ENCODE measurements at regions not wholly inside any gene's neighbourhood (a gene's known extent, or its start where the extent isn't known, plus 50 kb on each side); places are given as distances from the start of the nearest gene placed in this dataset.

DNA sequence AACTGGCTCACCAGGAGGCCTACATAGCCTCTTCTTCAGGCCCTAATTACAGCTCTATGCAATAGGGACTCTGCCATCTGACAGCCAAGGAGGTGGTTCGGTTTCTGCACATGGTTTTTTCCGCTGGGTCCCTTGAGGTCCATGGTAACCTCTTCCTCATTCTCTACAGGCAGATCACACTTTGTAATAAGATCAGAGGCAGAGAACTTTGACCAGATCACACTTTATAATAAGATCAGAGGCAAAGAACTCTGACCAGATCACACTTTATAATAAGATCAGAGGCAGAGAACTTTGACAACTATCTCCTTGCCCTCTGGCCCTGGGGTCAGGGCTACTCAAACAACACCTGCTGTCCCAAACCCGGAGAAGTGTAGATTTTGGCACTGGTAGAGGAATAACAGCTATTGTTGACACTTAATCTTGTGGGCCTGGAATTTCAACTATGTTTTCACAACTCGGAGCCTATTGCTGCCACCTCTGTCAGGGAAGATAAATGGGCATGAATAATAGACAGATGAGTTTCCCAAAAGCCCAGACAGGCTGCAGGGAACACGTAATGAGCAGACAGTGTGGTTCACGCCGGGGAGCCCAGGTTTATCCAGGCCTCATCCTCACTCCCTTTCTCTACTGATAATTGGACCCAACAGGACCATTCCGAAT is 246.1 kb downstream of the UQCRFS1 start:
- no peak overlapping the region for H2AFZ ChIP-seq (ENCODE audit: low read depth, low read length)
- H3K4me3 ChIP-seq (ENCODE audit: low read length): no peak overlapping the region
- no peaks in the 10 kb centered on the region for H3K9me3 ChIP-seq (ENCODE audit: low read length)
- H3K27me3 ChIP-seq (ENCODE audit: insufficient read depth, low read length): no peaks in the 10 kb centered on the region
- H3K36me3 ChIP-seq (ENCODE audit: insufficient read depth, low read length): no peaks in the 10 kb centered on the region
- H3K4me1 ChIP-seq (ENCODE audit: insufficient read depth, low read length): no peaks in the 10 kb centered on the region

DNA sequence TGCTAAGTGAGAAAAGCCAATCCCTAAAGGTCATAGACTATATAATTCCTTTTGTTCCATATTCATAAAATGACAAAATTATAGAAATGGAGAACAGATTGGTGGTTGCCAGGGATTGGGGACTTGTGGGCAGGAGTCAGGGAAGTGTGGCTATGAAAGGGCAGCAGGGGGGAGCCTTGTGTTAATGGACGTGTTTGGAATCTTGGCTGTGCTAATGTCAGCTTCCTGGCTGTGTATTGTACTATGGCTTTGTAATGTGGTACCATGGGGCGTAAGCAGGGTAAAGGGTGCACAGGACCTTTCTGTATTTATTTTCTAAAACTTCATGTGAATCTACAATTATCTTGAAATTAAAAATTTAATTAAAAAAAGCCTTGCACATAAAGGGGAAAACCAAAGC is 248.5 kb downstream of the UQCRFS1 start:
- Histone ChIP-seq H3K36me3 (ENCODE audit: insufficient read depth, low read length) (no peaks in the 10 kb centered on the region), H3K4me1 (ENCODE audit: insufficient read depth, low read length) (no peaks in the 10 kb centered on the region), H3K27me3 (ENCODE audit: insufficient read depth, low read length) (no peaks in the 10 kb centered on the region), H3K9me3 (ENCODE audit: low read length) (no peaks in the 10 kb centered on the region), H2AFZ (ENCODE audit: low read depth, low read length) (no peak overlapping the region), H3K4me3 (ENCODE audit: low read length) (no peak overlapping the region)

DNA sequence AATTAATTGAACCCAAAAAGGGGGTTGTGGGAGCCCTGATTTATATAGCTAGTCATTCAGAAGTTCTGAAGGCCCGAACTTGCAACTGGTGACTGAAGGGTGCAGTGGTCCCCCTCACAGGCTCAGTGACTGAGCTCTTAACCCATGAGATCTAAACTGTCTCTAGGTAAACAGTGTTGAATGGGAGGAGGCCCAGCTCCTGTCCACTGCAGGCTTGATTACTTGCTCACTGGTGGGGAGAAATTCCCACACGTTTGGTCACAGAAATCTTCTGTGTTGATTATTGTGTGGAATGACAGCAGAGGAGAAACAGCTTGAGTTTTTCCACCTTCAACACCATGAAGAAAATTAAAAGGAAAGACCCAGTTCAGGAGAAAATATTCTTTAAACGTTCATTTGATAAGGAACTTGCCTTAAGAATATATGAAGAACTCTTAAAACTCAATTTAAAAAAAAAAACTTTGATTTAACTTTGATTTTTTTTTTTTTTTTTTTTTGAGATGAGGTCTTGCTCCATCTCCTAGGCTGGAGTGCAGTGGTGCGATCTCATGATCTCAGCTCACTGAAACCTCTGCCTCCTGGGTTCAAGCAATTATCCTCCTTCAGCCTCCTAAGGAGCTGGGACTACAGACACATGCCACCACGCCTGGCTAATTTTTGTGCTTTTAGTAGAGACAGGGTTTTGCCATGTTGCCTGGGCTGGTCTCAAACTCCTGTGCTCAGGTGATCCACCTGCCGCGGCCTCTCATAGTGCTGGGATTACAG is 249.3 kb downstream of the UQCRFS1 start:
- no peak overlapping the region for H3K4me3 ChIP-seq (ENCODE audit: low read length)
- no peaks in the 10 kb centered on the region for H3K36me3 ChIP-seq (ENCODE audit: insufficient read depth, low read length)
- no peak overlapping the region for H2AFZ ChIP-seq (ENCODE audit: low read depth, low read length)
- no peaks in the 10 kb centered on the region for H3K4me1 ChIP-seq (ENCODE audit: insufficient read depth, low read length)
- H3K9me3 ChIP-seq (ENCODE audit: low read length): no peaks in the 10 kb centered on the region
- no peaks in the 10 kb centered on the region for H3K27me3 ChIP-seq (ENCODE audit: insufficient read depth, low read length)

DNA sequence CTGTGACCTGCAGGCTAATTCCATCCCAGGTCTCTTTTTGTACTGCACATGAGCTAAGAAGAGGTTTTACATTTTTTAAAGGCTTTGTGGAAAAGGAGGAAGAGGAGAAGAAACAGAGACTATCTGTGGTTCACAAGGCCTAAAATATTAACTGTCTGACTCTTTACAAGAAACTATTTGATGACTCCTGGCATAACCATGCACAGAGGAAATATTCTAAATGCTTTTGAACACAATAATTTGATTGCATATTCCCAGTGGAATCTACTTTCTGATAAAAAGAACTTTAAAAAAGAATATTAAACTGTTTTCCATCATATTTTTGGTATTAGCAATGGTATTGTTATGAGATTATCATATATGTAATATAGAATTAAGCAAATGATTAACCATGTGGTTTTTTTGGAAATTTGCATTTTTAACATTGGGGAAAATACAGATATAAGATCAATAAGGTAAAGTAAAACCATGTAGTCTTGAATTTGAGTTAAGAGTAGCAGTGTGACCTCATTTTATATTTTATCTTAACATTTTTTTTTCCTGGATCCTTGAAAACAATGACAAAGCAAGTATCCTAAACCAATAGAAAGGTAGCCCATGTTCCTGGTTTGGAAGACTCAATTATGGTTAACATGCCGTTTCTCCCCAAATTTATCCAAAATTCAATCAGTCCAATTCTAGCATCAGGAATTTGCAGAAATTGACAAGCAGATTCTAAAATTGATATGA is 251.0 kb downstream of the UQCRFS1 start:
- Histone ChIP-seq H3K27me3 (ENCODE audit: insufficient read depth, low read length) (no peaks in the 10 kb centered on the region), H3K36me3 (ENCODE audit: insufficient read depth, low read length) (no peaks in the 10 kb centered on the region), H2AFZ (ENCODE audit: low read depth, low read length) (no peak overlapping the region), H3K4me3 (ENCODE audit: low read length) (no peak overlapping the region), H3K4me1 (ENCODE audit: insufficient read depth, low read length) (no peaks in the 10 kb centered on the region), H3K9me3 (ENCODE audit: low read length) (no peaks in the 10 kb centered on the region)

GRCh38 chr19:28960986-28961705 is 251.8 kb downstream of the UQCRFS1 start:
- Histone ChIP-seq H3K4me3 (ENCODE audit: low read length) (no peak overlapping the region), H3K36me3 (ENCODE audit: insufficient read depth, low read length) (no peaks in the 10 kb centered on the region), H3K27me3 (ENCODE audit: insufficient read depth, low read length) (no peaks in the 10 kb centered on the region)

DNA sequence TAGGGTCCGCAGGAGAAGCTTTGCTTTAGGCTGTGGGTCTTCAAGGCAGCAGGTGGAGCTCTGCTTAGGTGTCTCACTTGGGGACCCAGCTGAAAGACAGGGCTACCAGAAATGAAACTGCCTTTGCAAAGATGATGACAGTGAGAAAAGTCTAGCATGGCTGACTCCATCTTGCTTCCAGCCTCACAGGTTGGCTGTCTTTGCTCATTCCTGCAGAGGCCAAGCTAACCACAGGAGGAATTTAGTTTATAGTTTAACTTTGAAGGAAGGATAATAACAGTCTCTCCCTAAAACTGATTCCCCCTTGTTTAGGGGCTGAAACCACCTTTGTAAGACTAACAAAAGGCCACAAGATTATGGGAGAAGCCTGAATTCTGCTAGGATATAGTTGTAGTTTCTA is 252.4 kb downstream of the UQCRFS1 start:
- H2AFZ ChIP-seq (ENCODE audit: low read depth, low read length): no peak overlapping the region
- H3K4me3 ChIP-seq (ENCODE audit: low read length): no peak overlapping the region
- H3K4me1 ChIP-seq (ENCODE audit: insufficient read depth, low read length): no peaks in the 10 kb centered on the region
- no peaks in the 10 kb centered on the region for H3K9me3 ChIP-seq (ENCODE audit: low read length)
- no peaks in the 10 kb centered on the region for H3K27me3 ChIP-seq (ENCODE audit: insufficient read depth, low read length)
- no peaks in the 10 kb centered on the region for H3K36me3 ChIP-seq (ENCODE audit: insufficient read depth, low read length)

More at GRCh38 chr19:28960986-28961705, 251.8 kb downstream of the UQCRFS1 start:
- Histone ChIP-seq H3K4me1 (ENCODE audit: insufficient read depth, low read length) (no peaks in the 10 kb centered on the region), H2AFZ (ENCODE audit: low read depth, low read length) (no peak overlapping the region), H3K9me3 (ENCODE audit: low read length) (no peaks in the 10 kb centered on the region)

GRCh38 chr19:28956961-28957360 is 256.0 kb downstream of the UQCRFS1 start:
- no peaks in the 10 kb centered on the region for H3K9me3 ChIP-seq (ENCODE audit: low read length)
- no peaks in the 10 kb centered on the region for H3K36me3 ChIP-seq (ENCODE audit: insufficient read depth, low read length)
- H2AFZ ChIP-seq (ENCODE audit: low read depth, low read length): no peak overlapping the region
- no peaks in the 10 kb centered on the region for H3K4me1 ChIP-seq (ENCODE audit: insufficient read depth, low read length)
- H3K4me3 ChIP-seq (ENCODE audit: low read length): no peak overlapping the region
- H3K27me3 ChIP-seq (ENCODE audit: insufficient read depth, low read length): no peaks in the 10 kb centered on the region

DNA sequence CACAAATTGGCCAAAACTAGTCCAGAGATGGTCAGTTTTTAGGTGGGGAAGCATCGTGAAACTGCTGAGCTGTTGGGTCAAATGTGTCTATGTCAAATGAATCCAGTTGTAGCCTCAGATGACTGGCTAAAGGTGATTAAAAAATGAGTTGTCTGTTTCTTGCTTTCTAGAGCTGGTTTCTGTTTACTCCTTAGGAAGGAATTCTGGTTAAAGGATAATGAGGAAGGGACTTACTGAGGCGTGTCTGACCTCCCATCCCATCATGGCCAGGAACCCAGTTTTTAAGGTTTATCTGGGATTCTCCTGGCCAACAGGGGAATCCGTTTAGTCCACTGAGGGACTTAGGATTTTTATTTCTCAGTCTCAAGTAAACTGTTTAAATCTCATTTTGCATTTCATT is 256.5 kb downstream of the UQCRFS1 start:
- no peaks in the 10 kb centered on the region for H3K27me3 ChIP-seq (ENCODE audit: insufficient read depth, low read length)
- no peak overlapping the region for H2AFZ ChIP-seq (ENCODE audit: low read depth, low read length)
- no peaks in the 10 kb centered on the region for H3K4me1 ChIP-seq (ENCODE audit: insufficient read depth, low read length)
- H3K9me3 ChIP-seq (ENCODE audit: low read length): no peaks in the 10 kb centered on the region
- no peak overlapping the region for H3K4me3 ChIP-seq (ENCODE audit: low read length)
- no peaks in the 10 kb centered on the region for H3K36me3 ChIP-seq (ENCODE audit: insufficient read depth, low read length)

DNA sequence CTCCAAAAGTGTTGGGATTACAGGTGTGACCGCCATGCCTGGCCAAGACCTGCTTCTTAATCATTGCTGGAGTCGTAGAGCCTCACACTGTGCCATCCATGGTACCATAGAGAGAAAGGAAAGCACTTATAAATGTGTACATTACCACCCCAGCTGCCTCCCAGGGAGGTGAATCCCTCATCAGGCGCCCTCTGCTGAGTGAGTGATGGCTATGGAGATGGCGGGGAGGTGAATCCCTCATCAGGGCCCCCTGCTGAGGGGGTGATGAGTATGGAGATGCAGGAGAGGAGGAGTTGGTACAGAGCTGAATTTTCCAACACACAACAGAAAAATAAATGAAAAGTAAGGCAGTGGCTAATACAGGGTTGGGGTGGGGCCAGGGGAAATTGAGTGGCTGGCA is 263.4 kb downstream of the UQCRFS1 start:
- Histone ChIP-seq H3K4me1 (ENCODE audit: insufficient read depth, low read length) (no peaks in the 10 kb centered on the region), H2AFZ (ENCODE audit: low read depth, low read length) (no peak overlapping the region), H3K27me3 (ENCODE audit: insufficient read depth, low read length) (no peaks in the 10 kb centered on the region), H3K36me3 (ENCODE audit: insufficient read depth, low read length) (no peaks in the 10 kb centered on the region), H3K9me3 (ENCODE audit: low read length) (no peaks in the 10 kb centered on the region), H3K4me3 (ENCODE audit: low read length) (no peak overlapping the region)

DNA sequence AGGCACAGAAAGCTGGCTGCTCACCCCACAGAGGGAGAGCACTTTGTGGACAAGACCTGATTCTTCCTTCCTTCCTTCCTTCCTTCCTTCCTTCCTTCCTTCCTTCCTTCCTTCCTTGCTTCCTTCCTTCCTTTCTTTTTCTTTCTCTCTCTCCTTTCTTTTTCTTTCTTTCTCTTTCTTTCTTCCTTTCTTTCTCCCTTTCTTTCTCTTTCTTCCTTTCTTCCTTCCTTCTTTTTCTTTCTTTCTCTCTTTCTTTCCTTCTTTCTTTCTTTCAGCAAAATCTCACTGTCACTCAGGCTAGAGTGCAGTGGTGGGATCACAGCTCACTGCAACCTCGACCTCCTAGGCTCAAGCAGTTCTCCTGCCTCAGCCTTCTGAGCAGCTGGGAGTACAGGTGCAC is 263.9 kb downstream of the UQCRFS1 start:
- no peak overlapping the region for H2AFZ ChIP-seq (ENCODE audit: low read depth, low read length)
- H3K4me1 ChIP-seq (ENCODE audit: insufficient read depth, low read length): no peaks in the 10 kb centered on the region
- no peaks in the 10 kb centered on the region for H3K9me3 ChIP-seq (ENCODE audit: low read length)
- H3K36me3 ChIP-seq (ENCODE audit: insufficient read depth, low read length): no peaks in the 10 kb centered on the region
- no peak overlapping the region for H3K4me3 ChIP-seq (ENCODE audit: low read length)
- no peaks in the 10 kb centered on the region for H3K27me3 ChIP-seq (ENCODE audit: insufficient read depth, low read length)

DNA sequence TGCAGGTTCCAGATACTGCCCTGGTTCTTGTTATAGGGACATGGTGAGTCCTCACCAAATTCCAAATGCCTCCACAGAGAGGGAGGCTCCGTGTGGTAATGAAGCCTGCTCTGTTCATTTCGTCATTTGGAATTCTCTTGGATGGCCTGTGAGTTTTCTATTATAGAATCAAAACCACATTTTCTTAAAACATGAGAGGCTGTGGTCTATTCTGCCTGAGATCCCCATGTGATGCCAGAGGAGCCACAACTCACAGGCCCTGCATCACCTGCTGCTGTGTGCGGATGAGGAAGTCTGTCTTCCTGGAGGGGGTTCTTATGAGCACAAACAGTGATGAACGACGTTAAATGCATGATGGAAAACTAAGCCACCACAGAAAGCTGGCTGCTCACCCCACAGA is 264.4 kb downstream of the UQCRFS1 start:
- H3K36me3 ChIP-seq (ENCODE audit: insufficient read depth, low read length): no peaks in the 10 kb centered on the region
- no peak overlapping the region for H3K4me3 ChIP-seq (ENCODE audit: low read length)
- no peaks in the 10 kb centered on the region for H3K4me1 ChIP-seq (ENCODE audit: insufficient read depth, low read length)
- H3K9me3 ChIP-seq (ENCODE audit: low read length): no peaks in the 10 kb centered on the region
- no peaks in the 10 kb centered on the region for H3K27me3 ChIP-seq (ENCODE audit: insufficient read depth, low read length)
- H2AFZ ChIP-seq (ENCODE audit: low read depth, low read length): no peak overlapping the region

GRCh38 chr19:28948026-28948425 is 264.9 kb downstream of the UQCRFS1 start:
- no peak overlapping the region for H2AFZ ChIP-seq (ENCODE audit: low read depth, low read length)
- H3K27me3 ChIP-seq (ENCODE audit: insufficient read depth, low read length): no peaks in the 10 kb centered on the region
- no peaks in the 10 kb centered on the region for H3K36me3 ChIP-seq (ENCODE audit: insufficient read depth, low read length)
- no peak overlapping the region for H3K4me3 ChIP-seq (ENCODE audit: low read length)
- no peaks in the 10 kb centered on the region for H3K4me1 ChIP-seq (ENCODE audit: insufficient read depth, low read length)
- H3K9me3 ChIP-seq (ENCODE audit: low read length): no peaks in the 10 kb centered on the region

GRCh38 chr19:28943651-28944050 is 269.3 kb downstream of the UQCRFS1 start:
- Histone ChIP-seq H3K27me3 (ENCODE audit: insufficient read depth, low read length) (no peaks in the 10 kb centered on the region), H3K9me3 (ENCODE audit: low read length) (no peaks in the 10 kb centered on the region), H3K4me1 (ENCODE audit: insufficient read depth, low read length) (no peaks in the 10 kb centered on the region), H3K36me3 (ENCODE audit: insufficient read depth, low read length) (no peaks in the 10 kb centered on the region), H2AFZ (ENCODE audit: low read depth, low read length) (no peak overlapping the region), H3K4me3 (ENCODE audit: low read length) (no peak overlapping the region)

Data from neuron (in vitro differentiated cells).